Cardiac muscle cell (in vitro differentiated cells and primary cell): ENCODE measurements at regions not wholly inside any gene's neighbourhood (a gene's known extent, or its start where the extent isn't known, plus 50 kb on each side); places are given as distances from the start of the nearest gene placed in this dataset.
A peak's percentile ranks its signal among the peaks of the same experiment; 100 is the strongest.
"Not testable (repeated sequence)": the region's sequence is repeated elsewhere in the genome, so short reads cannot be mapped to it uniquely, and the experiment has no call there.

Experiments
- DNase-seq, 2 donors: peaks; one replicate each; pipeline versions ENCODE4 v3.0.0 to v3.0.0-alpha.2; 2010 to 2017; ENCODE audit warnings: low read depth in 1 of 2, low spot score in 1 of 2
- H3K27ac ChIP-seq: fragments of 200-600 bp; sonication (generic); 2 replicates; pipeline ENCODE4 v1.5.1; 2016
- H3K27me3 ChIP-seq: fragments of 200-600 bp; sonication (generic); 2 replicates; pipeline ENCODE4 v1.6.0; 2016; ENCODE audit warnings: control low read depth
- H3K36me3 ChIP-seq: fragments of 200-600 bp; sonication (generic); 2 replicates; pipeline ENCODE4 v1.5.1; 2016; ENCODE audit warnings: control low read depth
- H3K4me1 ChIP-seq: fragments of 200-600 bp; sonication (generic); 2 replicates; pipeline ENCODE4 v1.8.1; 2017; ENCODE audit warnings: low read depth, mild to moderate bottlenecking, mixed run types
- H3K4me3 ChIP-seq: fragments of 200-600 bp; sonication (generic); 2 replicates; pipeline ENCODE4 v1.5.1; 2016; ENCODE audit warnings: mild to moderate bottlenecking
- H3K9me3 ChIP-seq: fragments of 200-600 bp; sonication (generic); 2 replicates; pipeline ENCODE4 v1.5.1; 2017; ENCODE audit warnings: low read depth, mild to moderate bottlenecking, control low read depth
- CTCF ChIP-seq: IDR thresholded peaks from 2 replicates; pipeline ENCODE4 v1.5.1; 2012; ENCODE audit warnings: low read depth, mild to moderate bottlenecking, low read length

- Histone ChIP-seq H3K36me3 (no peaks in the 10 kb centered on the region), H3K4me1 (no peaks in the 10 kb centered on the region), H3K4me3 (no peak overlapping the region), H3K9me3 (no peaks in the 10 kb centered on the region), H3K27ac (no peak overlapping the region), H3K27me3 (peaks cover 20% of the 10 kb centered on the region)
- TF ChIP-seq CTCF: no peak
- no peak for DNase-seq
These were observed 230.6 kb upstream of the LHX5 start for GRCh38 chr12:113702276-113702675.

GRCh38 chr12:113700943-113701342 lies 229.3 kb upstream of the LHX5 start:
- H3K4me3 ChIP-seq: no peak overlapping the region
- no peak overlapping the region for H3K27ac ChIP-seq
- no peaks in the 10 kb centered on the region for H3K4me1 ChIP-seq
- TF ChIP-seq CTCF: no peak
- no peaks in the 10 kb centered on the region for H3K36me3 ChIP-seq
- H3K27me3 ChIP-seq: peaks cover 18% of the 10 kb centered on the region
- no peaks in the 10 kb centered on the region for H3K9me3 ChIP-seq
- DNase-seq: peak in 1 of 2 donors; percentile 63

- not testable (repeated sequence) for H3K27ac ChIP-seq, H3K9me3 ChIP-seq, DNase-seq, H3K36me3 ChIP-seq, H3K4me1 ChIP-seq, H3K4me3 ChIP-seq
- H3K27me3 ChIP-seq: peaks cover 18% of the 10 kb centered on the region
These were observed 228.3 kb upstream of the LHX5 start for GRCh38 chr12:113699984-113700383.

GRCh38 chr12:113698510-113698858 lies 226.8 kb upstream of the LHX5 start:
- no peak overlapping the region for H3K27ac ChIP-seq
- no peak overlapping the region for H3K4me3 ChIP-seq
- H3K36me3 ChIP-seq: no peaks in the 10 kb centered on the region
- no peaks in the 10 kb centered on the region for H3K4me1 ChIP-seq
- no peaks in the 10 kb centered on the region for H3K9me3 ChIP-seq
- DNase-seq: no peak
- peaks cover 18% of the 10 kb centered on the region for H3K27me3 ChIP-seq
- TF ChIP-seq CTCF: no peak

- H3K27me3 ChIP-seq: peaks cover 14% of the 10 kb centered on the region
- no peaks in the 10 kb centered on the region for H3K4me1 ChIP-seq
- no peak overlapping the region for H3K27ac ChIP-seq
- H3K4me3 ChIP-seq: no peak overlapping the region
- DNase-seq: no peak
- no peak for TF ChIP-seq CTCF
- H3K36me3 ChIP-seq: no peaks in the 10 kb centered on the region
- no peaks in the 10 kb centered on the region for H3K9me3 ChIP-seq
These were observed 226.2 kb upstream of the LHX5 start for GRCh38 chr12:113697651-113698509.

- no peak for TF ChIP-seq CTCF
- Histone ChIP-seq H3K4me1 (no peaks in the 10 kb centered on the region), H3K27ac (no peak overlapping the region), H3K9me3 (no peaks in the 10 kb centered on the region), H3K27me3 (peaks cover 6% of the 10 kb centered on the region), H3K36me3 (no peaks in the 10 kb centered on the region), H3K4me3 (no peak overlapping the region)
- DNase-seq: no peak
These were observed 225.4 kb upstream of the LHX5 start for GRCh38 chr12:113697104-113697503.
